ENCODE measurements at regions not wholly inside any gene's neighbourhood (a gene's known extent, or its start where the extent isn't known, plus 50 kb on each side); places are given as distances from the start of the nearest gene placed in this dataset.

- TF ChIP-seq CTCF (optimal IDR thresholded peaks at IDR 0.05 in 1 of 3, IDR thresholded peaks at IDR 0.05 in 1 of 3, conservative IDR thresholded peaks at IDR 0.05 in 1 of 3; ENCODE audit: extremely low read depth in 1 of 3, insufficient read depth in 2 of 3, low read length in 3 of 3) (no peak), EZH2 (IDR thresholded peaks at IDR 0.05; ENCODE audit: low read length) (no peak)
Observed at GRCh38 chr20:23186808-23187207, 100.7 kb upstream of the CD93 start.

Data from keratinocyte (primary cell).